Activated CD4-positive, alpha-beta T cell treated with anti-CD3 and anti-CD28 coated beads for 24 hours (primary cell): ENCODE measurements at regions not wholly inside any gene's neighbourhood (a gene's known extent, or its start where the extent isn't known, plus 50 kb on each side); places are given as distances from the start of the nearest gene placed in this dataset.

ENCODE experiments used
- DNase-seq, 2 donors: peaks; one replicate each; pipeline ENCODE4 v3.0.0-alpha.2; 2020; ENCODE audit warnings: low read depth in 2 of 2

DNA sequence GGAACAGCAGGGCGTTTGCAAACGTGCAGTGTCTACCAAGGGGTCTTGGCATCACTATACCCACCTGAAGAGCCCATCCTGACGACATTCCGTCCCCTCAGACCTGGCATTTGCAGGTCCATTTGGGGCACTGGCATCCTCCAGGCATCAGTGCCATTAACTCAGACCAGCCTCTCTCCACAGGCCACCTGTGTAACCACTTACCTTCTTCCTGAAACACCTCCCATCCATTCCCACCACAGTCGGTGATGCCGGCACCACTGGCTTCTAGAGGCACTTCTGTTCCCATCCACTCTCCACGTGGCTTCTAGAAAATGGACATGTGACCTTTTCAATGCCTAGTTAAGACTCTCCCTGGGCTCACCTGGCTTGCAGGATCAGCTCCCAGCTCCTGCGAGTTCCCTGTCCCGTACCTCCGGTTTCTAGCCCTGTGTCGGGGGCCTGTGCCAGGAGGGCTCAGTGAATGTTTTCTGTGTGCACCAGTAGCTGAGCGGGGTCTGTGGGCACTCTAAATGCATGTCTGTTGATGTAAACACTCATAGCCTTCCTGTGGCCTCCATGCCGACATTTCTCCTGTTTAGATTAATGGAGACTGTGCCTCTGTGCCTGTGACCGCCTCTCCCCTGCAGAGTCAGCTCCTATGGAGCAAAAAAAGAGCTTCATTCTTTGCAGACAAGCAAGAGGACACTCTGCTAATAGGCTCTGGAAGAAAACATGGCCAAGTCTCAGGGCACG is 458.0 kb upstream of the HS6ST1 start:
- no peak for DNase-seq

DNA sequence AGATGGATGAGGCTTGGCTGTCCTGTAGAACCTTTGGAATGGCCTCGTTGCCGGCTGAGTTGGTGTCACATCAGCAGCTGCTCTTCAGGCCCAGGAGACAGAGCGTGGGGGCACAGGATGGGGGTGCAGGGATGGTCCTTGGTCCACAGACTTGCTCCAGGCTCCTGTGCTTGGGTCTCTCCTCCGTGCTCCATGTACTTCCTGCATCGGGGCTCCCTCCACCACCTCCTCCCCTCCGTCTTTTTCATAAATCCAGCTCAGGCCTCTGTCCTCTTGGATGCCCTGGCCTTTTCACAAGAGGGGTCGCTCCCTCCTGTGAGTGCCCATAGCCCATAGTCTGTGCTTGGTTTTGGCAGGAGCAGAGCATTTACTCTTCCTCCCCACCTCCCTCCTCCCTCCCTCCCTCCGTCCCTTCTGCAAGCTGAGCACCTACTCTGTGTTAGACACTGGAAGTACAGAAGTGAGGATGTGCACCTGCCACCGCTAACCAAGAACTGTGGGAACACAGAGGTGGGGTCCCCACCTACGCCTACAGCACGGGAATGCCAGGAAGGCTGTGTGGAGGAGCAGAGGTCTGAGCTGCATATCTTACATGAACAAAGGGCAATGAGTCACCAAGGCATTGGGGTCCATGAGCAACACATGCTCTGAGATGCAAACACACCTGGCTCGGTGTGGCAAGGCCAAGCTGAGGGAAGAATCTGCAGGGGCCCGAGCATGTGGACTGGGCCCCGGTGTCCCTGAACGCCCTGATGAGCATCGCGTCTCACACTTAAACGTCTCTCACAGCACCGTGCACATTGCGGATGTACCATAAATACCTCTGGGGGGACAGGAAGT is 458.7 kb upstream of the HS6ST1 start:
- no peak for DNase-seq

DNA sequence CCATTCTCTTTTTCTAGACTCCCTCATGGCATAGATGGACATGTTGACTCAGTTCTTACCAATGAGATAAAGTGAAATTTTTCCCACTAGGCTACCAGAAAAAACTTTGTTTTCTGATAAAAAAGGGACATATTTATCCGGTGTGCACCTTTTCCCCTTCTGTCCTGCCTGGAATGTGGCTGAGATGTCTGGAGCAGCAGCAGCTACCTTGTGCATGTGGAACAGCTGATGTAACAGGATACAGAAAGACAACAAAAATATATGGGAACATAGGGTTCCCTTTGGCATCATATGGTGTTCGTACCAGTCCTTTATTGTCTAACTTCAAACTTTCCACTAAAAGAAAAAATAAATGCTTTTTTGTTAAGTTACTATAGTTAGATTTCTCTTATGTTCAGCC is 460.2 kb upstream of the HS6ST1 start:
- DNase-seq = no peak

- no peak for DNase-seq
Observed at GRCh38 chr2:128779301-128780095, 460.8 kb upstream of the HS6ST1 start.

DNA sequence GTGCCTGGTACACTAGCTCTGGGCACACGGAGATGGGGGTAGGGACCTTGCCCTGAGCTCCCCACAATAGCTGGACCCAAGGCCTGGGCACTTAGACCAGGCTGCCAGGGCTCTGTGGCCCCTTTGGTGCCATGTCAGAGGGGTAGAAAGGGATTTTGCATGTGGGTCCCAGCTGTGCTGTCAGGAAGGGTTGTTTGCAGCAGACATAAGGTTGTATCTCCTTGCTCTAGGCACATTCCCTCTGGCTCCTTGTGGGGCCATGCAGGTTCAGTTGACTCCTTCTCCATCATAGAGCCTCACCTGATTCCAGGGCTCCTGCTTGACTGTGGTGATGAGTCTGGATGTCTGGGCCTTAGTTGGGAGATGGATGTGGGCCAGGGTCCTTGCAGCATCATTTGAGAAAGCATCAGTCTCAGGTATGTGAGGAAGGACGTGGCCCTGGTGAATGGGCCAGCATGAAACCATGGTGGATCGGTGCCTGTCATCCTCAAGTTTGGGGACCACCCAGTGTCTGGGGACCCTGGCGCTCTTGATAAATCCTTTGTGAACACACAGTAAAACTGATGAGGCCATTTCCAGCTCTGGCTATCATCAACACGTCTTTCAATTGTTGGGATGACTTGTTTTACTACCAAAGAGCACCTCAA is 461.9 kb upstream of the HS6ST1 start:
- DNase-seq = no peak

DNA sequence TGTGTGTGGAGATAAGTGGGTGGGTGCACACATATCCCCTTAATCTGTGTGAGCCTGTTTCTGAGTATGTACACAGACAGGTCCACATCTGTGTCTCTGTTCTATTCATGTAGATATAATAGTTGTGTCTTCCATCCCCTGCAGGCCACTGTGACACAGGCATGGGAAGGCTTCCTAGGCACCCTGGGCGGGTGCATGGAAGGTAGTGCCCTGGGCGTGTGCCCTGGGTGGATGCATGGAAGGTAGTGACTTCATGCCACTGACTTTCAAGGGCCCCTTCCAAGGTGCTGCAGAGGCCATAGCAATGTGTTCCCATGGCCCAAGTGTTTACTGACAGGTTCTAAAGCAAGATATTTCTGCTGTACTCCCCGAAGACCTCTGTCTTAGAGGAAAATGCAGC is 462.5 kb upstream of the HS6ST1 start:
- DNase-seq = no peak

- no peak for DNase-seq
Observed at GRCh38 chr2:128781585-128782385, 463.1 kb upstream of the HS6ST1 start.

GRCh38 chr2:128782411-128783192 is 463.9 kb upstream of the HS6ST1 start:
- no peak for DNase-seq

GRCh38 chr2:128783193-128783671 is 464.6 kb upstream of the HS6ST1 start:
- DNase-seq = no peak

DNA sequence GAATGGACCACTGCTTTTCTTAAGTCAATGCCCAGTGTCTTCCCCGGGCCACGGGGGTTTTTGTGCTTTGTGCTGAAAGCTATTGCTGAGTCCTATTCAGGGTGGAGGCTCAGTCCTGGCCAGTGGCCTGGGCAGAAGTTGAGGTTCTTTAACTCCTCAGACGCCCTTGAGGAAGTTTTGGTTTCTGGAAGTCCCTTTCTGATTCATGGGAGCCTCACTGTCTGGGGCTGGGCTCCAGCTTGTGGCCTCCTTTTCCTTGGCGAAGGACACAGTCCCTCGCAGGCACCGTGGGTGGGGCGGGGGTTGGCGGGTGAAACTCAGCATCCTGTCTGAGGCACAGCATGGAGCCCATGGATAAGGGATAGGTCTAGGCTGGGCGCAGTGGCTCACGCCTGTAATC is 465.2 kb upstream of the HS6ST1 start:
- DNase-seq = no peak

- no peak for DNase-seq
Observed at GRCh38 chr2:128784626-128785306, 466.1 kb upstream of the HS6ST1 start.

- DNase-seq = no peak
Observed at GRCh38 chr2:128786316-128786715, 467.6 kb upstream of the HS6ST1 start.

DNA sequence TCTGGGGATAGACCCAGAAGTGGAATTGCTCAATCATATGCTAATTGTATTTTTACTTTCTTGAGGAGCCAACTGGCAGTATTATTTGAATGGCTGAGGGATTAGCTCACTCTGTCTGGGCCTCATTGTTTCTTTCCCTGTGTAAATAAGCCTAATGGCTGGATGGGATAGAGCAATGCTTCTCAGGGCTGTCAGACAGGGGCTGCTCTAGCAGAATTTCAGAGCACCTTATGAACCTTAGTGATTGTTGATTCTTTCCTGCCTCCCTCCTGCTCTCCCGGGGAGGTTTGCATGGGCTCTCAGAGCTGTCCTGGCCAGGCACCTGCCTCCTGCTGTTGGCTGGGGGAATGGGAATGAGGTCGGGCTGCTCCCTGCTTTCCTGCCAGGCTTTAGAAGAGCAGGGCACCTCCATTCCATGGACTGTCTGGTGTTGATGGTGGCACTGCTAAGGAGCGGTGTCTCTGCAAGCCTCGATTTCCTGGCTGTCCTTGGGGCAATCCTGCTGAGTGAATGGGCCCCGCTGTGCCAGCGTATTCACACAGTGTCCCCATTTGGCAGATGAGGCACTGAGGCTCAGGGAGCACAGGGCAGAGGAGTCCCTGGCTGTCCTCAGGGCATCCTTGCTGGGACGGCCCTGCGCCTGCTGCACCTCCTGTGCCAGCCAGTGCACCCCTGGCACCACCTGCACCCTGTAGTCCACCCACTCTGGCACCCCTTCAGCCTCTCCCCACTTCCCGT is 468.2 kb upstream of the HS6ST1 start:
- no peak for DNase-seq

GRCh38 chr2:128787616-128788015 is 468.9 kb upstream of the HS6ST1 start:
- DNase-seq = no peak

DNA sequence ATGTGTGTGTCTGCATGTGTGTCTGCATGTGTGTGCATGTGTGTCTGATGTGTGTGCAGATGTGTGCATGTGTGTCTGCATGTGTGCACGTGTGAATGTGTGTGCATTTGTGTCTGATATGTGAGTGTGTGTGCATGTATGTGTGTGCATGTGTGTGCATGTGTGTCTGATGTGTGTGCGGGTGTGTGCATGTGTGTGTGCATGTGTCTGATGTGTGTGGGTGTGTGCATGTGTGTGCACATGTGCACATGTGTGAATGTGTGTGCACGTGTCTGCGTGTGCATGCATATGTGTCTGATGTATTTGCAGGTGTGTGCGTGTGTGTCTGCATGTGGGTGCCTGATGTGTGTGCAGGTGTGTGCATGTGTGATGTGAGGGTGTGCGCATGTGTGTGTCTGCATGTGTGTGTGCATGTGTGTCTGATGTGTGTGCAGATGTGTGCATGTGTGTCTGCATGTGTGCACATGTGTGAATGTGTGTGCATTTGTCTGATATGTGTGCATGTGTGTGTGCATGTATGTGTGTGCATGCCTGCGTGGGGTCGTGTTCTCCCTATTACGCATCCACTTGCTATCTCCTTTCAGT is 470.1 kb upstream of the HS6ST1 start:
- DNase-seq = no peak

GRCh38 chr2:128789221-128789620 is 470.6 kb upstream of the HS6ST1 start:
- DNase-seq = no peak

DNA sequence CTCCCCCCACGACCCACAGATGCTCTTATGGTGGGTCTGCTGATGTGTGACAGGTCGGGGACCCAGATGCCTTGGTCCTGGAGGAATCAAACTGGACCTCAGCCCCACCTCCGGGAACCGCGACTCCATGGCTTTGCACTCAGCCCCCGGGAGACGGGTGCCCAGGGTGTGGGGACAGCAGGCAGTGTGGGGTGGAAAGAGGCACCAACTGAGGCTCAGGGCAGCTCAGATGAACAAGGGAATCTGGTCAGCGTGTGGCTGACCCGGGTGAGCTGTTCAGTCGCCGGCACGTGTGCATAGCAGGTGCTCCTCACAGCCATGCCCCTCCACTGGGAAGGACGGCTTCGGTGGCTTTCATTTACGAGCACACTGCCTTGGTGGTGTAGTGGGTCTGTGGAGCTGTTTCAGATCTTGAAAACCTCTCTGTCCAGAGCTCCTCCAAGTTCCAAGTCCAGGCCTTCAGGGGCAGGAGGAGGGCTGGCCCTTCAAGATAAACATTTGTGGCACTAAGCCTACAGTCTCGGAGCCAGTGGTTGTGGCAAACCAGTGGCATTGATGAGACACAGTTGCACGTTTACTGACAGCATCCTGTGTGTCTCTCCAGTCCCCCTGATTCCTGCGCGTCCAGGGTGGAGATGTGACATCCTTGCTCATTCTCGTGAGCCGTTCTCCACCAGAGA is 471.2 kb upstream of the HS6ST1 start:
- DNase-seq = no peak

- DNase-seq = no peak
Observed at GRCh38 chr2:128790541-128791001, 471.9 kb upstream of the HS6ST1 start.
